ENCODE measurements at regions not wholly inside any gene's neighbourhood (a gene's known extent, or its start where the extent isn't known, plus 50 kb on each side); places are given as distances from the start of the nearest gene placed in this dataset.
A peak's percentile ranks its signal among the peaks of the same experiment; 100 is the strongest.
"Not testable (repeated sequence)": the region's sequence is repeated elsewhere in the genome, so short reads cannot be mapped to it uniquely, and the experiment has no call there.

GRCh38 chr5:44542470-44542869 is 153.2 kb upstream of the FGF10 start:
- DNase-seq (ENCODE audit: low read depth): no peak

DNA sequence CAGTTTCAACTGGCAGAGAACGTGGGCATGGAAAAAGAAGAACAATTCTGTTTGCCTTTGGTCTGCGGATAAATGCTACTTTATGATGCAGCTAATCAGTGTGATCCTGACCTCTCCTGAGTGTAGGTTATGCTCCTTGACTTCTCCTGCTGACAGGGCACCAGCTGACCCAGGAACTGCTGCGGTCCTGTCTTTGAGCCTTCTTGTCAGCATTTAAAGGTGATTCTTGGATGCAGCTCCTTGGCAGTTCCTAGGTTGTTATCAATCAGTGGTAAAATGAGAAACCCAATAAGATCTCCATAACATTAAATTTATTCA is 150.3 kb upstream of the FGF10 start:
- DNase-seq (ENCODE audit: low read depth): no peak

DNA sequence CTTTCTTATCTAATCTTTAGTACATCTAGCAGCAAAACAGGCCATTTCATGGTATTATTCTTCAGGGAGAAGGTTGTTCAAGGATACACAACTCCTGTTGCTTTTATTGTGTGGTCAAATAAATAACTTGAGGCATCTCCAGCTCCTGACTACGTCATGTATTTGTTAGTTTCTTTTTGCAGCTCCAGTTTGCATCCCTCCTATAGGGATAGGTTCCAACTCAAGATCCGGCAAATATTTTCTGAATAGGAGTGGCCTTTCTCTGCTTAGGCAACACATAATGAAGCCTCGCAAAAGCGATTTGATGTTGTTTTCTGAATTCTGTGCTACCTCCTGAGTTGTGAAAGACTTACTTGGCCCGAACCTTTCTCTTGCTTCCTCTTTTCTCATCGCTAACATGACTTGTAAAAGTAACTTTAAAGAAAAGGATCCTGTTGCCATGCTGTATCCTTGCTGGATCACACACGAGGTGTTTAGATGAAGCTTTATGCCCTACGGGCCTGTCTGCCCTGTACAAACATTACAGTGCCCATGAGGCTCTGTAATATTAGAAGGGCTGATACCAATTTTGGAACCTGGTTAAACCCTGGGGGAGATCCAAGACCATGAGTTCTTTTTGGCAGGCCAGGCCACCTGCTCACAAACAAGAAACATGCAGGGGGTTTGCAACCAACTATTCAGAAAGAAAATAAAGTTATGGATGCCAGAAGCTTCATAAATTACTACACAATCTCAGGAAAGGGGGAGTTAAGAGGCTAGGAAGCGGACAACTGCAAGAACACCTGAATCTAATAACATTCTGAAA is 149.8 kb upstream of the FGF10 start:
- DNase-seq (ENCODE audit: low read depth): no peak

DNA sequence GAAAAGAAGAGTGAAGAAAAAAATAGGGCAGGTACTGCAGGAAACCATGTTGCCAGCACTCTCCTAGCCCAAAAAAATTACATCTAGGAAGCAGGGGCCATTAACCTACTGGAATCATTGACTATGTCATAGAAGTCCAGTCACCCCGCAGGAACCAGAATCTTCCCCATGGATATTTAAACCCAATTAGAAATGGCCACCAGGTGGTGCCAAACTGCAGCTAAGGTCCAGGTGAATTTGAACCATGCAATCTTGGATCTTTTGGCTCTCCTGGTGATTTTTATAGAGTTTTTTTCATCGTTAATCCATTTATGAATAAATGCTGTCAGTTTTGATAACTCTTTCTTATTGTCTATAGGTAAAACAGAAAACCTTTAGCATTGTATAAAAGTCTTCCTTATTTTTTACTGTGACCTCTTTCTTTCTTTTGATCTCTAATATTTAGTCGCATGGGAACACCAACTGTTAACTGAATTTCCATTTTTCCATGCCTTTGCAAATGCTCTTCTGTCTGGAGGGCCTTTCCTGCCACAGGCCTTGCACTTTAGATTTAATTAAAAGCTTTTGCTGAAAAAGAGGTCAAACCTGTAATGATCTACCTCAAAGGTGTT is 147.5 kb upstream of the FGF10 start:
- DNase-seq (ENCODE audit: low read depth): peak; percentile 1

GRCh38 chr5:44535621-44536020 is 146.4 kb upstream of the FGF10 start:
- DNase-seq (ENCODE audit: low read depth): no peak

GRCh38 chr5:44532981-44533380 is 143.8 kb upstream of the FGF10 start:
- no peak for DNase-seq (ENCODE audit: low read depth)

GRCh38 chr5:44531756-44532155 is 142.5 kb upstream of the FGF10 start:
- not testable (repeated sequence) for DNase-seq (ENCODE audit: low read depth)

GRCh38 chr5:44530783-44531182 is 141.6 kb upstream of the FGF10 start:
- DNase-seq (ENCODE audit: low read depth): not testable (repeated sequence)

DNA sequence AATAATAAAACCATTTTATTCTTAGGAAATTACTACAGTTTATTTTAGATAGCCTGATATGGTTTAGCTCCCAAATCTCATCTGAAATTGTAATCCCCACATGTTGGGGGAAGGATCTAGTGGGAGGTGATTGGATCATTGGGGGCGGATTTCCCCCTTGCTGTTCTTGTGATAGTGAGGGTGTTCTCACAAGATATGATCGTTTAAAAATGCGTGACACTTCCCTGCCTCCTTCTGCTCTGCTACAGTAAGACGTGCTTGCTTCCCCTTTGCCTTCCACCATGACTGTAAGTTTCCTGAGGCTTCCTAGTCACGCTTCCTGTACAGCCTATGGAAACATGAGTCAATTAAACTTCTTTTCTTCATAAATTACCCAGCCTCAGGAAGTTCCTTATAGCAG is 122.4 kb upstream of the FGF10 start:
- DNase-seq (ENCODE audit: low read depth): no peak

GRCh38 chr5:44506561-44506960 is 117.3 kb upstream of the FGF10 start:
- DNase-seq (ENCODE audit: low read depth): no peak

DNA sequence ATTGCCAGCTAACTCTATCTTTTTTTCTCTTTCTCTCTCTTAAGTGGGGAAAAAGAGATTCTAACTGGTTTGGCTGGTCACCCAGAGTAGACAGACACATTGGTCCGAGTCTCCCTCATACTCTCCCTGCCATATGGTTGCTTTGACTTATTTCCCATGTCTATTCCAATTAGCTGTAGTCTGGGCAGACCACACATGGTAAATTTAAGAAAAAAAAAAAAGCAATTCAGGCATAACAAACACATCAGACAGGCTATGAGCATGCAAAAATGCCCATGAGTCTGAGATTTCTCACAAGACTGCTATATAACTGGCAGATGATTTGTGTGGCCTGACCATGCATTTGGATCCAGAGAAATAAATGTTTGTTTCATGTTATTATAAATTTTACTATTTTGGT is 110.2 kb upstream of the FGF10 start:
- no peak for DNase-seq (ENCODE audit: low read depth)

DNA sequence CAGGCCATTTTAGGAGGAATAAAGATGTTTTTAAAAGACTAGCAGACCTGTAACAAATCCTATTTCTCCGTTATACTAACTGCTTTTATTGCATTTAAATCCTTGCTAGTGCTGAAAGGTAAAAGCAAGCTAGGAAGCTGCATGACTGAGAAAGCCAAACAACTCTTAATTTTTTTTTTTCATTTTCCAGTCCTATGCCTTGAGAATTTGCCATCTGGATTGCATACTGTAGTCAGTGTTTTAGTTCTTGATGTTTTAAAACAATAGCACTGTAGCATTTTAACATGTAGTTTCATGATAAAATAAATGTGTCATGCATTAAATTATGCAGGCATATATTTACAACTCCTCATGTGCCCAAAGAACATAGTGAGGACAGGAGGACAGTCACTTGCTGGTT is 108.4 kb upstream of the FGF10 start:
- no peak for DNase-seq (ENCODE audit: low read depth)

- no peak for DNase-seq (ENCODE audit: low read depth)
Observed at GRCh38 chr5:44495280-44495679, 106.1 kb upstream of the FGF10 start.

GRCh38 chr5:44489759-44490158 is 100.5 kb upstream of the FGF10 start:
- DNase-seq (ENCODE audit: low read depth): no peak

GRCh38 chr5:44486591-44486990 is 97.4 kb upstream of the FGF10 start:
- DNase-seq (ENCODE audit: low read depth): no peak

DNA sequence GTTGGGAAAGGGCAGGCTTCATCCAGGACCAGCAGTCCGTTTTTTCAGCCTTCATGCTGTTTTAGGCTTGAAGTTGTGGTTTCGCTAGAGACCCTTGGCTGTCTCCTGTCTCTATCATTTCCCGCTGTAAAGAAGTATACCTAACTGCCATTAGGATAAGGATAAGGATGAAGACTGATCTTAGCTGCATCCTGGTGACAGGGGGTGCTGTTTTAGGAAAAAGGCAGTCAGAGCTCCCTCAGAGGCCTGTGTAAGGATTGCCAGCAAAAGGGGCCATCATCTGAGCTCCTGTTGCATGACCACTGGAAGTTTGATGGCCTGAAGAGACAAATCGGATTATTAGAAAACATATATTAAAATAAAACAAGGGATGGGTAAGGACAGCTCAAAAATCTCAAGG is 64.8 kb upstream of the FGF10 start:
- DNase-seq (ENCODE audit: low read depth): no peak

- no peak for DNase-seq (ENCODE audit: low read depth)
Observed at GRCh38 chr5:44446399-44446798, 57.2 kb upstream of the FGF10 start.

DNA sequence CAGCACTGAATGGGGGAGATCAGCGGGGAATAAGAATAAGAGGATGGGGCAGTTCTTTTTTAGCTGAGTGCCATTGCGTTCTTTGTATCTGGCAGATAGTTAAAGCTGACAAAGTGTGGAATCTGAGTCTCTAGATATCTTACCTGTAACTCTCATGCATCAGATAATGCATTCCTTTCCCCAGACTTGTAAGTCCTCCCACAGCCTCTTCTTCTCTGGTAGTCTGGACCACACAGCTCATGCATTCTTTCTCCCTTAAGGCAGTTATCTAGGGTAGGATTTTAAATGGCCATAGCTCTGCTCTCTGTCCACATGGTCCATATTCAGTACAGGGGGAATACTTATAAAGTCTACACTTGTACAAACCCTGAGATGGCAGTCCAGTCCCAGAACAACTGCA is 54.0 kb upstream of the FGF10 start:
- DNase-seq (ENCODE audit: low read depth): no peak

- no peak for DNase-seq (ENCODE audit: low read depth)
Observed at GRCh38 chr5:44441460-44441859, 52.2 kb upstream of the FGF10 start.

- DNase-seq (ENCODE audit: low read depth): no peak
Observed at GRCh38 chr5:44440186-44440585, 51.0 kb upstream of the FGF10 start.
